K562 (cell line): ENCODE measurements at regions not wholly inside any gene's neighbourhood (a gene's known extent, or its start where the extent isn't known, plus 50 kb on each side); places are given as distances from the start of the nearest gene placed in this dataset.

Experiments
- ATAC-seq: fragments of 200-7000 bp; cut with Tn5 transposase; 3 replicates; pipeline ENCODE4 v1.9.1; 2020; ENCODE audit warnings: moderate library complexity
- BruUV-seq: library from RNA; stranded (reverse); fragments of 400-500 nt; replicated peaks from 2 replicates; lab custom pipeline; 2021; lab: Mats Ljungman, UMichigan
- CTCF ChIA-PET: fragments of 300-600 bp; formaldehyde crosslinking; extraction: SDS; loops from one replicate; lab custom pipeline; 2021; ENCODE audit warnings: low intra/inter-chr PET ratio; lab: Yijun Ruan, JAX
- POLR2A ChIA-PET: fragments of 300-600, 350-650 bp; sonication (Branson Sonifier 250); formaldehyde crosslinking; extraction: SDS; loops from one replicate; lab custom pipeline; 2021; ENCODE audit warnings: antibody characterized with exemption, inconsistent platforms; lab: Yijun Ruan, JAX
- DNase-seq, 4 experiments: peaks; one replicate each; pipeline versions ENCODE4 v3.0.0 to v3.0.0-alpha.2; 2011 to 2018; ENCODE audit warnings: low spot score in 3 of 4, mixed read lengths in 3 of 4; ENCODE audit errors: extremely low read depth in 1 of 4
- FAIRE-seq: peaks from 2 replicates; lab custom pipeline; 2011; peaks lifted over from hg19 to GRCh38; lab: Jason Lieb, UNC
- H2AFZ ChIP-seq: 2 replicates; pipeline ENCODE4 v1.6.0; 2011; ENCODE audit warnings: low read depth, low read length, control low read depth, inconsistent platforms
- H3K27ac ChIP-seq: fragments of 200-600 bp; 3 replicates; pipeline ENCODE4 v1.8.0; 2011; ENCODE audit warnings: low read depth, mild to moderate bottlenecking, control low read depth, inconsistent platforms, low read length, moderate library complexity, mixed read lengths; ENCODE audit errors: extremely low read depth
- H3K27me3 ChIP-seq, 2 experiments: fragments of 300-600 bp in 1 of 2; 2 replicates in 1 of 2; 3 replicates in 1 of 2; pipeline versions ENCODE4 v1.6.0 to v1.8.0; 2011; ENCODE audit warnings: inconsistent platforms in 2 of 2, low read length in 2 of 2, mild to moderate bottlenecking in 1 of 2, mixed read lengths in 1 of 2, moderate library complexity in 1 of 2; ENCODE audit not compliant: control insufficient read depth in 2 of 2, insufficient read depth in 2 of 2
- H3K36me3 ChIP-seq: fragments of 300-600 bp; 3 replicates; pipeline ENCODE4 v1.8.0; 2011; ENCODE audit warnings: mild to moderate bottlenecking, low read length, inconsistent platforms; ENCODE audit not compliant: control insufficient read depth, insufficient read depth
- H3K4me1 ChIP-seq, 2 experiments: fragments of 200-600 bp in 1 of 2; replicated peaks in 1 of 2; 2 replicates in 1 of 2; 3 replicates in 1 of 2; pipeline versions ENCODE4 v1.5.1 to v1.8.0; 2011; ENCODE audit warnings: inconsistent platforms in 2 of 2, low read length in 2 of 2, mild to moderate bottlenecking in 1 of 2, mixed read lengths in 1 of 2, moderate library complexity in 1 of 2; ENCODE audit not compliant: control insufficient read depth in 2 of 2, insufficient read depth in 2 of 2
- H3K4me2 ChIP-seq: 2 replicates; pipeline ENCODE4 v1.6.1; 2011; ENCODE audit warnings: low read length, control low read depth, inconsistent platforms, mixed read lengths; ENCODE audit not compliant: insufficient read depth
- H3K4me3 ChIP-seq: fragments of 200-600 bp; sonication (generic), shearing (Covaris generic); 2 replicates; pipeline ENCODE4 v1.5.1; 2016; ENCODE audit warnings: control low read depth, inconsistent platforms
- H3K79me2 ChIP-seq: fragments of 200-600 bp; 3 replicates; pipeline ENCODE4 v1.8.0; 2011; ENCODE audit warnings: low read length, inconsistent platforms; ENCODE audit not compliant: control insufficient read depth, insufficient read depth
- H3K9ac ChIP-seq, 2 experiments: 2 replicates each; pipeline versions ENCODE4 v1.6.0 to v1.6.1; 2011; ENCODE audit warnings: low read depth in 2 of 2, low read length in 2 of 2, control low read depth in 1 of 2, inconsistent platforms in 1 of 2, mild to moderate bottlenecking in 1 of 2, mixed read lengths in 1 of 2; ENCODE audit not compliant: insufficient read depth in 1 of 2
- H3K9me1 ChIP-seq: one replicate; pipeline ENCODE4 v1.6.0; 2011; ENCODE audit warnings: inconsistent platforms, mild to moderate bottlenecking, low read length, moderate library complexity; ENCODE audit not compliant: control insufficient read depth, insufficient read depth
- H3K9me3 ChIP-seq: replicated peaks from 2 replicates; pipeline ENCODE4 v1.5.1; 2011; ENCODE audit warnings: low read depth, low read length, inconsistent platforms; ENCODE audit not compliant: control insufficient read depth, insufficient read depth
- H4K20me1 ChIP-seq: replicated peaks from 2 replicates; pipeline ENCODE4 v1.6.1; 2011; ENCODE audit warnings: low read length, inconsistent platforms, mixed read lengths; ENCODE audit not compliant: control insufficient read depth, insufficient read depth
- CEBPG ChIP-seq, 3 experiments: fragments of 200-800 bp in 1 of 3; sonication (Bioruptor generic) in 1 of 3; sonication (generic) in 1 of 3; formaldehyde crosslinking in 1 of 3; IDR thresholded peaks in 2 of 3; conservative IDR thresholded peaks in 1 of 3; 2 replicates each; pipeline versions ENCODE4 v1.6.1 to v1.8.0; 2016 to 2022; ENCODE audit warnings: missing compliant biosample characterization in 2 of 3, missing genetic modification characterization in 2 of 3, mild to moderate bottlenecking in 1 of 3, missing genetic modification reagents in 1 of 3
- DACH1 ChIP-seq: fragments of 450-650 bp; IDR thresholded peaks from 2 replicates; pipeline ENCODE4 v1.6.1; 2018; ENCODE audit not compliant: partially characterized antibody
- ELF4 ChIP-seq: fragments of 450-650 bp; formaldehyde crosslinking; IDR thresholded peaks from 2 replicates; pipeline ENCODE4 v1.4.0; 2022; ENCODE audit warnings: missing genetic modification characterization
- HNRNPL ChIP-seq: fragments of 200-400 bp; formaldehyde crosslinking; IDR thresholded peaks from 2 replicates; pipeline ENCODE4 v1.6.1; 2017; ENCODE audit warnings: low read depth, mild to moderate bottlenecking, low read length
- JUND ChIP-seq, 2 experiments: IDR thresholded peaks; 2 replicates in 1 of 2; 3 replicates in 1 of 2; pipeline ENCODE4 v1.6.1; 2011; ENCODE audit warnings: borderline replicate concordance in 2 of 2, low read depth in 2 of 2, low read length in 2 of 2, improper control_type of control experiment in 1 of 2, missing biosample characterization in 1 of 2, missing genetic modification characterization in 1 of 2, missing genetic modification reagents in 1 of 2
- L3MBTL2 ChIP-seq: fragments of 450-650 bp; IDR thresholded peaks from 2 replicates; pipeline ENCODE4 v1.6.1; 2016; ENCODE audit warnings: mild to moderate bottlenecking, moderate library complexity
- NBN ChIP-seq: fragments of 450-650 bp; IDR thresholded peaks from 2 replicates; pipeline ENCODE4 v1.6.1; 2016; ENCODE audit warnings: low read depth, mild to moderate bottlenecking
- NCOA2 ChIP-seq, 2 experiments: fragments of 450-650 bp; IDR thresholded peaks; 2 replicates each; pipeline ENCODE4 v1.6.1; 2018; ENCODE audit warnings: mild to moderate bottlenecking in 2 of 2, moderate library complexity in 1 of 2; ENCODE audit not compliant: partially characterized antibody in 2 of 2
- THRA ChIP-seq: fragments of 450-650 bp; IDR thresholded peaks from 2 replicates; pipeline ENCODE4 v1.6.1; 2017; ENCODE audit warnings: mild to moderate bottlenecking, moderate library complexity
- ZNF445 ChIP-seq: fragments of 250-450 bp; sonication (Bioruptor Pico); IDR thresholded peaks from 2 replicates; pipeline ENCODE4 v1.4.0; 2020; ENCODE audit warnings: low read depth, mild to moderate bottlenecking, moderate library complexity
- WGBS: fragments of 100-300 bp; shearing (Covaris generic); methylation state at CpG from one replicate; pipeline ENCODE4 v1.1.6; 2016; ENCODE audit warnings: low coverage, mixed read lengths; ENCODE audit not compliant: insufficient coverage; ENCODE audit errors: missing lambda C conversion rate; 5-methylcytosine and 5-hydroxymethylcytosine counted together
- in situ Hi-C: fragments of 300-500 bp; cut with MboI; formaldehyde crosslinking; loops from 4 replicates; pipeline ENCODE4 v1.15.0; 2018; ENCODE audit warnings: inconsistent platforms, mixed read lengths
- intact Hi-C: fragments of 100-400 bp; cut with micrococcal nuclease; formaldehyde crosslinking; loops from 2 replicates; pipeline ENCODE4 v1.14.2; 2022

DNA sequence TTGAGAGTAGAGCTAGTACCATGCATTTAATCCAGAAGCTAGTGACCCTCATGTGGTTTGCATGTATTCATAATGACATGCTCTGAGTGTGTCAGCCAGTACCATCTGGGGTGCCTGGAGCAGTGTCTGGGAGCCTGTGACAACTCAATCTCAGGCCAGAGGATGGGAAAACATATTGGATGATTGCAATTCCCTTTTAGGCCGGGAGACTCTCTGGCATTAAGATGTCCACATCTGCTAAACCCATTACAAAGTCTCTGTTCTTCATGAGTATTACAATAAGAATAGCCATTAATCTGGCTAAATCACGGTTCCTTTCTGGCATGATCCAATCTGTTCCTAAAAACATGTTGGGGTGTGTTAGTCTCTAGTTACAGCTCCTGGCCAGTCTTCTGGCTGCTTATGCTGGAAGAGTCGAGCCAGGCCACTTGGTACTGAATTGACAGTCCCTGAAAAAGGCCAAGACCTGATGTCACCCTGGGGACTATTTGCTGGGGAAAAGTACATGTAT is 475.7 kb downstream of the ENC1 start:
- Histone ChIP-seq H3K4me2 (no peak overlapping the region), H4K20me1 (no peaks in the 10 kb centered on the region), H3K27ac (no peak overlapping the region), H3K4me1 (no peaks in the 10 kb centered on the region), H3K27me3 (peaks cover 0 to 3% of the 10 kb centered on the region in 2 experiments; a peak in 1 of 5 replicates), H3K79me2 (no peaks in the 10 kb centered on the region), H3K9me3 (no peaks in the 10 kb centered on the region), H3K9me1 (no peaks in the 10 kb centered on the region), H2AFZ (no peak overlapping the region), H3K36me3 (no peaks in the 10 kb centered on the region), H3K4me3 (no peak overlapping the region), H3K9ac (no peak overlapping the region)
- POLR2A ChIA-PET, result no interaction called here
- 0% methylated on average over 3 of the region's 3 CpGs for WGBS
- TF ChIP-seq THRA (no peak), L3MBTL2 (no peak), ELF4 (CRISPR knock-in tag) (no peak), ZNF445 (CRISPR knock-in tag) (no peak)
- in situ Hi-C loops, result no loop called here
- CTCF ChIA-PET, result no interaction called here
- BruUV-seq, result no TSS peak
- ATAC-seq (no peak), DNase-seq (no peak), FAIRE-seq (no peak)
- intact Hi-C loops, result no loop called here

- no peaks in the 10 kb centered on the region for H3K36me3 ChIP-seq
- H3K27me3 ChIP-seq, result no peaks in the 10 kb centered on the region; a peak in 1 of 5 replicates
- no peak overlapping the region for H3K4me2 ChIP-seq
- ChIA-PET POLR2A (no interaction called here), CTCF (no interaction called here)
- FAIRE-seq, result no peak
- no peaks in the 10 kb centered on the region for H3K9me3 ChIP-seq
- in situ Hi-C loops (no loop called here), intact Hi-C loops (no loop called here)
- no peak overlapping the region for H2AFZ ChIP-seq
- H3K4me1 ChIP-seq, result no peaks in the 10 kb centered on the region
- H3K4me3 ChIP-seq, result no peak overlapping the region
- H3K9me1 ChIP-seq, result no peaks in the 10 kb centered on the region
- H4K20me1 ChIP-seq, result no peaks in the 10 kb centered on the region
- no TSS peak for BruUV-seq
- 0% methylated on average over 2 of the region's 2 CpGs for WGBS
- no peak overlapping the region for H3K9ac ChIP-seq
- TF ChIP-seq HNRNPL (no peak), CEBPG (CRISPR knock-in tag; IDR thresholded peaks at IDR 0.05) (no peak), CEBPG (tag; conservative IDR thresholded peaks at IDR 0.05 in 1 of 2, IDR thresholded peaks at IDR 0.05 in 1 of 2) (no peak), NBN (no peak), NCOA2 (IDR thresholded peaks at IDR 0.05; ENCODE audit: partially characterized antibody in 2 of 2) (no peak), JUND (IDR thresholded peaks at IDR 0.05; ENCODE audit: borderline replicate concordance, low read depth, low read length) (no peak), JUND (tag; IDR thresholded peaks at IDR 0.05; ENCODE audit: borderline replicate concordance, low read depth, low read length) (no peak), DACH1 (no peak)
- DNase-seq, result no peak
- no peak for ATAC-seq
- H3K27ac ChIP-seq, result no peak overlapping the region
- H3K79me2 ChIP-seq, result no peaks in the 10 kb centered on the region
Measured at GRCh38 chr5:74162524-74162923, 478.0 kb downstream of the ENC1 start.
